Erythroblast (primary cell): ENCODE measurements at regions not wholly inside any gene's neighbourhood (a gene's known extent, or its start where the extent isn't known, plus 50 kb on each side); places are given as distances from the start of the nearest gene placed in this dataset.

Experiments used
- GATA1 ChIP-seq: IDR thresholded peaks from 2 replicates; pipeline ENCODE4 v1.6.1; 2011; ENCODE audit warnings: low read depth, mild to moderate bottlenecking, control low read depth, low read length, moderate library complexity
- POLR2A ChIP-seq: IDR thresholded peaks from 2 replicates; pipeline ENCODE4 v1.6.1; 2011; ENCODE audit warnings: mild to moderate bottlenecking, low read length

DNA sequence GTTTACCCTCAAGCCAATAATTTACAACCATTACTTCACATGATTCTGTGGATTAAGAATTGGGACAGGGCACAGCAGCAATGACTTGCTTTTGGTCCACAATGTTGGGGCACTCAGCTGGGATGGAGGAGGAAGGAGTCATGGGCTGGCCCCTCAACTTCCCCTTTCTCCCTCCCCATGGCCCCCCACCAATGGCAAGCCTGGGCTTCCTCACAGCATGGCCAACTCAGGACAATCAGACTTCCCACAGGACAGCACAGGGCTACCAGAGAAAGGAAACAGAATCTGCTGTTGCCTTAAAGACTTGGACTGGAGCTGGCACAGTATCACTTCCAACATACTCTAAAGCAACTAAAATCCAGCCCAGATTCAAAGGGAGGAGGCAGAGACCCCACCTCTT lies 160.7 kb downstream of the PTPN20 start:
- TF ChIP-seq POLR2A, result no peak
- TF ChIP-seq GATA1, result no peak
